ENCODE measurements at regions not wholly inside any gene's neighbourhood (a gene's known extent, or its start where the extent isn't known, plus 50 kb on each side); places are given as distances from the start of the nearest gene placed in this dataset.

DNA sequence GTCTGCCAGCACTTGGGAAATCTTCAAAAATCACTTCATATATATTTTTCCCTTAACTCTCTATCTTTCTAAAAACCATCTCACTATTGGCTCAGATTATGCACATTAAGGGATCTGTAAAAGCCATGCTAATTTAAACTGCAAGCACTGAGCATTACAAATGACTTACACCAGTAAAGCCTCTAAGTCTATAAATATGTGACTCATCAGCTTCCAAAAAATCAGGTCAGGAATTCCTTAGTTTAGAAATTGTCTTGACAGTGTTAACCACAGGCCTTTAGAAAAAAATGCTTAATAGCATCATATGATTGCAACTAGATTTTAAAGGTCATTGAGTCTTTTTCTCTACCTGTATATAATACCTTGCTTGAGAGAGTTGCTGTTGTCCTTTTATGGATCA, 1113.6 kb upstream of the PIK3C3 start:
- POLR2A ChIA-PET = no interaction called here
- Histone ChIP-seq H3K9ac (replicated peaks; ENCODE audit: extremely low read depth, insufficient read depth, low read length) (no peak overlapping the region), H3K4me3 (replicated peaks in 1 of 3; ENCODE audit: insufficient read depth in 1 of 3, low read depth in 1 of 3, low read length in 3 of 3) (no peak overlapping the region), H4K20me1 (replicated peaks; ENCODE audit: control insufficient read depth, extremely low read depth, insufficient read depth, low read length) (no peaks in the 10 kb centered on the region), H3K79me2 (ENCODE audit: control insufficient read depth, insufficient read depth, low read length) (no peaks in the 10 kb centered on the region), H3K27ac (ENCODE audit: insufficient read depth, low read depth, low read length) (no peak overlapping the region), H2AFZ (ENCODE audit: low read depth, low read length) (no peak overlapping the region), H3K27me3 (ENCODE audit: control insufficient read depth in 2 of 2, insufficient read depth in 2 of 2, low read length in 2 of 2) (no peaks in the 10 kb centered on the region), H3K9me3 (replicated peaks; ENCODE audit: control insufficient read depth, insufficient read depth, low read length) (no peaks in the 10 kb centered on the region), H3K36me3 (ENCODE audit: control insufficient read depth in 2 of 2, extremely low read depth in 1 of 2, insufficient read depth in 2 of 2, low read length in 2 of 2) (no peaks in the 10 kb centered on the region), H3K4me2 (ENCODE audit: insufficient read depth, low read length) (no peak overlapping the region), H3K9me1 (replicated peaks; ENCODE audit: control insufficient read depth, extremely low read depth, insufficient read depth, low read length) (no peaks in the 10 kb centered on the region), H3K4me1 (ENCODE audit: control insufficient read depth, extremely low read depth, insufficient read depth, low read length) (no peaks in the 10 kb centered on the region)
- FAIRE-seq (no peak), DNase-seq (ENCODE audit: low read depth, low spot score) (no peak)
- intact Hi-C loops (cut with micrococcal nuclease) = no loop called here
- dilution Hi-C loops (cut with MboI; ENCODE audit: extremely low pct_ligation_motif_present, low sequenced_read_pairs) = no loop called here
- CTCF ChIA-PET = no interaction called here
- TF ChIP-seq GATA2 (IDR thresholded peaks at IDR 0.05; ENCODE audit: insufficient read depth, insufficient read length, low read depth, low read length) (no peak), MAX (IDR thresholded peaks at IDR 0.05; ENCODE audit: insufficient read depth, insufficient read length) (no peak), CTCF (IDR thresholded peaks at IDR 0.05; ENCODE audit: extremely low read depth in 1 of 2, insufficient read depth in 1 of 2, low read depth in 1 of 2, low read length in 2 of 2) (no peak), POLR2A (IDR thresholded peaks at IDR 0.05; ENCODE audit: low read depth, low read length) (no peak), FOS (IDR thresholded peaks at IDR 0.05; ENCODE audit: borderline replicate concordance, insufficient read depth, low read length) (no peak), JUN (IDR thresholded peaks at IDR 0.05; ENCODE audit: borderline replicate concordance, insufficient read depth, insufficient read length, low read depth) (no peak)
- no TSS peak for BruUV-seq (replicated peaks)

GRCh38 chr18:40841063-40841462, 1114.0 kb upstream of the PIK3C3 start:
- H3K36me3 ChIP-seq (ENCODE audit: control insufficient read depth in 2 of 2, extremely low read depth in 1 of 2, insufficient read depth in 2 of 2, low read length in 2 of 2) = no peaks in the 10 kb centered on the region
- H3K79me2 ChIP-seq (ENCODE audit: control insufficient read depth, insufficient read depth, low read length) = no peaks in the 10 kb centered on the region
- no peak overlapping the region for H3K4me3 ChIP-seq (replicated peaks in 1 of 3; ENCODE audit: insufficient read depth in 1 of 3, low read depth in 1 of 3, low read length in 3 of 3)
- H2AFZ ChIP-seq (ENCODE audit: low read depth, low read length) = no peak overlapping the region
- H3K9ac ChIP-seq (replicated peaks; ENCODE audit: extremely low read depth, insufficient read depth, low read length) = no peak overlapping the region
- H3K27me3 ChIP-seq (ENCODE audit: control insufficient read depth in 2 of 2, insufficient read depth in 2 of 2, low read length in 2 of 2) = no peaks in the 10 kb centered on the region
- H3K4me1 ChIP-seq (ENCODE audit: control insufficient read depth, extremely low read depth, insufficient read depth, low read length) = no peaks in the 10 kb centered on the region
- DNase-seq (ENCODE audit: low read depth, low spot score) (no peak), FAIRE-seq (no peak)
- dilution Hi-C loops (cut with MboI; ENCODE audit: extremely low pct_ligation_motif_present, low sequenced_read_pairs) = no loop called here
- POLR2A ChIA-PET = no interaction called here
- BruUV-seq (replicated peaks) = no TSS peak
- H3K4me2 ChIP-seq (ENCODE audit: insufficient read depth, low read length) = no peak overlapping the region
- intact Hi-C loops (cut with micrococcal nuclease) = no loop called here
- H3K9me1 ChIP-seq (replicated peaks; ENCODE audit: control insufficient read depth, extremely low read depth, insufficient read depth, low read length) = no peaks in the 10 kb centered on the region
- no peaks in the 10 kb centered on the region for H4K20me1 ChIP-seq (replicated peaks; ENCODE audit: control insufficient read depth, extremely low read depth, insufficient read depth, low read length)
- TF ChIP-seq CTCF (IDR thresholded peaks at IDR 0.05; ENCODE audit: extremely low read depth in 1 of 2, insufficient read depth in 1 of 2, low read depth in 1 of 2, low read length in 2 of 2) (no peak), MYC (IDR thresholded peaks at IDR 0.05; ENCODE audit: low read depth, low read length) (no peak), POLR2A (IDR thresholded peaks at IDR 0.05; ENCODE audit: low read depth, low read length) (no peak), POLR2AphosphoS5 (IDR thresholded peaks at IDR 0.05; ENCODE audit: insufficient read depth, low read depth, low read length) (no peak), EZH2 (IDR thresholded peaks at IDR 0.05; ENCODE audit: borderline replicate concordance, low read depth, low read length, severe bottlenecking) (no peak), JUN (IDR thresholded peaks at IDR 0.05; ENCODE audit: borderline replicate concordance, insufficient read depth, insufficient read length, low read depth) (no peak), FOS (IDR thresholded peaks at IDR 0.05; ENCODE audit: borderline replicate concordance, insufficient read depth, low read length) (no peak), MAX (IDR thresholded peaks at IDR 0.05; ENCODE audit: insufficient read depth, insufficient read length) (no peak)
- no peak overlapping the region for H3K27ac ChIP-seq (ENCODE audit: insufficient read depth, low read depth, low read length)
- CTCF ChIA-PET = no interaction called here
- no peaks in the 10 kb centered on the region for H3K9me3 ChIP-seq (replicated peaks; ENCODE audit: control insufficient read depth, insufficient read depth, low read length)

Data from endothelial cell of umbilical vein (primary cell).